ENCODE measurements at regions not wholly inside any gene's neighbourhood (a gene's known extent, or its start where the extent isn't known, plus 50 kb on each side); places are given as distances from the start of the nearest gene placed in this dataset.

DNA sequence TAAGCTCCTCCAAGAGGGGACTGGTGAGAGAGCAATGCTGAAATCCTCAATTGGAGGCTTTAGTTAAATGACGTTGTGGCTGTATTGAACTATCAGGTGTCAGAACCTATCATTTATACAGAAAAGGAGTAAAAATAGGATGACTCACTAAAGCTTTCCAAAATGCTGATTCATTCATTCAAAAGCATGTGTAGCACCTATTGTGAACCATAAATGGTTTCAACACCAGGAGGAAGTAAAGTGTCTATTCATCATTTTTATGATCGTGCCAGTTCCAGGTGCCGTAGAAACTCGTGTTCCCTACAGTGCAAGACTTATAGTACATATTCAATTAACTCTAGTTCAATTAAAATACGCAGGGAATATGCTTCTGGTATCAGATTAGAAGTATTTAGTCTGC is 66.5 kb upstream of the ARRDC4 start:
- DNase-seq (ENCODE audit: low read depth, low spot score) (no peak), FAIRE-seq (no peak)
- Histone ChIP-seq H3K4me3 (ENCODE audit: control insufficient read depth in 2 of 3, extremely low read depth in 1 of 3, insufficient read depth in 2 of 3, low read depth in 1 of 3, low read length in 3 of 3) (no peak overlapping the region), H3K9me1 (ENCODE audit: control insufficient read depth, extremely low read depth, insufficient read depth, low read length) (no peaks in the 10 kb centered on the region), H3K9me3 (ENCODE audit: control insufficient read depth, low read depth, low read length) (no peaks in the 10 kb centered on the region), H3K27ac (ENCODE audit: control insufficient read depth, insufficient read depth, low read length) (no peak overlapping the region), H3K4me1 (ENCODE audit: control insufficient read depth, extremely low read depth, insufficient read depth, low read length) (no peaks in the 10 kb centered on the region), H2AFZ (ENCODE audit: control insufficient read depth, low read length) (no peak overlapping the region), H3K9ac (ENCODE audit: control insufficient read depth, extremely low read depth, insufficient read depth, low read length) (no peak overlapping the region), H4K20me1 (ENCODE audit: control insufficient read depth, extremely low read depth, insufficient read depth, low read length) (no peaks in the 10 kb centered on the region), H3K36me3 (ENCODE audit: control insufficient read depth in 2 of 2, extremely low read depth in 1 of 2, insufficient read depth in 2 of 2, low read length in 2 of 2) (no peaks in the 10 kb centered on the region), H3K27me3 (ENCODE audit: control insufficient read depth, extremely low read depth, insufficient read depth, low read length) (no peaks in the 10 kb centered on the region), H3K4me2 (ENCODE audit: control insufficient read depth, extremely low read depth, insufficient read depth, low read depth, low read length) (no peak overlapping the region), H3K79me2 (ENCODE audit: control insufficient read depth, insufficient read depth, low read length) (no peaks in the 10 kb centered on the region)
- dilution Hi-C loops (cut with MboI; ENCODE audit: extremely low pct_ligation_motif_present, low sequenced_read_pairs) = no loop called here
- TF ChIP-seq, protein P1, sequence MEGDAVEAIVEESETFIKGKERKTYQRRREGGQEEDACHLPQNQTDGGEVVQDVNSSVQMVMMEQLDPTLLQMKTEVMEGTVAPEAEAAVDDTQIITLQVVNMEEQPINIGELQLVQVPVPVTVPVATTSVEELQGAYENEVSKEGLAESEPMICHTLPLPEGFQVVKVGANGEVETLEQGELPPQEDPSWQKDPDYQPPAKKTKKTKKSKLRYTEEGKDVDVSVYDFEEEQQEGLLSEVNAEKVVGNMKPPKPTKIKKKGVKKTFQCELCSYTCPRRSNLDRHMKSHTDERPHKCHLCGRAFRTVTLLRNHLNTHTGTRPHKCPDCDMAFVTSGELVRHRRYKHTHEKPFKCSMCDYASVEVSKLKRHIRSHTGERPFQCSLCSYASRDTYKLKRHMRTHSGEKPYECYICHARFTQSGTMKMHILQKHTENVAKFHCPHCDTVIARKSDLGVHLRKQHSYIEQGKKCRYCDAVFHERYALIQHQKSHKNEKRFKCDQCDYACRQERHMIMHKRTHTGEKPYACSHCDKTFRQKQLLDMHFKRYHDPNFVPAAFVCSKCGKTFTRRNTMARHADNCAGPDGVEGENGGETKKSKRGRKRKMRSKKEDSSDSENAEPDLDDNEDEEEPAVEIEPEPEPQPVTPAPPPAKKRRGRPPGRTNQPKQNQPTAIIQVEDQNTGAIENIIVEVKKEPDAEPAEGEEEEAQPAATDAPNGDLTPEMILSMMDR (optimal IDR thresholded peaks at IDR 0.05 in 1 of 3, IDR thresholded peaks at IDR 0.05 in 1 of 3, conservative IDR thresholded peaks at IDR 0.05 in 1 of 3; ENCODE audit: extremely low read depth in 1 of 3, insufficient read depth in 2 of 3, low read length in 3 of 3) = no peak
- no peak for TF ChIP-seq EZH2 (IDR thresholded peaks at IDR 0.05; ENCODE audit: low read length)

GRCh38 chr15:97899981-97900380 is 60.5 kb upstream of the ARRDC4 start:
- Histone ChIP-seq H3K36me3 (ENCODE audit: control insufficient read depth in 2 of 2, extremely low read depth in 1 of 2, insufficient read depth in 2 of 2, low read length in 2 of 2) (no peaks in the 10 kb centered on the region), H2AFZ (ENCODE audit: control insufficient read depth, low read length) (no peak overlapping the region), H3K4me3 (ENCODE audit: control insufficient read depth in 2 of 3, extremely low read depth in 1 of 3, insufficient read depth in 2 of 3, low read depth in 1 of 3, low read length in 3 of 3) (no peak overlapping the region), H3K9me3 (ENCODE audit: control insufficient read depth, low read depth, low read length) (no peaks in the 10 kb centered on the region), H3K4me1 (ENCODE audit: control insufficient read depth, extremely low read depth, insufficient read depth, low read length) (peaks cover 16% of the 10 kb centered on the region), H3K79me2 (ENCODE audit: control insufficient read depth, insufficient read depth, low read length) (no peaks in the 10 kb centered on the region), H3K9me1 (ENCODE audit: control insufficient read depth, extremely low read depth, insufficient read depth, low read length) (no peaks in the 10 kb centered on the region), H3K4me2 (ENCODE audit: control insufficient read depth, extremely low read depth, insufficient read depth, low read depth, low read length) (no peak overlapping the region), H4K20me1 (ENCODE audit: control insufficient read depth, extremely low read depth, insufficient read depth, low read length) (no peaks in the 10 kb centered on the region), H3K9ac (ENCODE audit: control insufficient read depth, extremely low read depth, insufficient read depth, low read length) (no peak overlapping the region), H3K27me3 (ENCODE audit: control insufficient read depth, extremely low read depth, insufficient read depth, low read length) (no peaks in the 10 kb centered on the region), H3K27ac (ENCODE audit: control insufficient read depth, insufficient read depth, low read length) (no peak overlapping the region)
- FAIRE-seq (no peak), DNase-seq (ENCODE audit: low read depth, low spot score) (no peak)
- TF ChIP-seq, protein P1 (optimal IDR thresholded peaks at IDR 0.05 in 1 of 3, IDR thresholded peaks at IDR 0.05 in 1 of 3, conservative IDR thresholded peaks at IDR 0.05 in 1 of 3; ENCODE audit: extremely low read depth in 1 of 3, insufficient read depth in 2 of 3, low read length in 3 of 3) = no peak
- TF ChIP-seq EZH2 (IDR thresholded peaks at IDR 0.05; ENCODE audit: low read length) = no peak
- dilution Hi-C loops (cut with MboI; ENCODE audit: extremely low pct_ligation_motif_present, low sequenced_read_pairs) = no loop called here
